Hematopoietic multipotent progenitor cell (in vitro differentiated cells): ENCODE measurements at regions not wholly inside any gene's neighbourhood (a gene's known extent, or its start where the extent isn't known, plus 50 kb on each side); places are given as distances from the start of the nearest gene placed in this dataset. TPM values are rescaled to one million over a fixed set of nuclear protein-coding genes. Genes with fewer than 3 reads are reported as not detected.

Experiments
- DNase-seq, 3 donors: peaks; one replicate each; pipeline ENCODE4 v3.0.0-alpha.2; 2011 to 2015; ENCODE audit warnings: low read depth in 2 of 3, low spot score in 2 of 3
- small RNA-seq: library from RNA; depleted of rRNA; stranded (forward); fragments of <200 nt; gene quantifications from one replicate; pipeline ENCODE3, GENCODE V24; 2012

- no peak for DNase-seq
Measured at GRCh38 chr3:182729903-182730674, 63.2 kb upstream of the ATP11B start.

GRCh38 chr3:182730675-182731042 is 62.6 kb upstream of the ATP11B start:
- DNase-seq: no peak

GRCh38 chr3:182731764-182732163 is 61.5 kb upstream of the ATP11B start:
- DNase-seq: no peak

- DNase-seq: no peak
Measured at GRCh38 chr3:182732232-182733015, 60.9 kb upstream of the ATP11B start.

- DNase-seq: no peak
Measured at GRCh38 chr3:182735672-182736071, 57.6 kb upstream of the ATP11B start.

- peak in 1 of 3 donors; percentile 18 for DNase-seq
Measured at GRCh38 chr3:182737825-182738224, 55.5 kb upstream of the ATP11B start.

- no peak for DNase-seq
Measured at GRCh38 chr3:182738583-182739411, 54.5 kb upstream of the ATP11B start.

- DNase-seq: no peak
Measured at GRCh38 chr3:182739619-182740018, 53.7 kb upstream of the ATP11B start.

GRCh38 chr3:182740710-182741109 is 52.6 kb upstream of the ATP11B start:
- DNase-seq: no peak

GRCh38 chr3:182741214-182741613 is 52.1 kb upstream of the ATP11B start:
- DNase-seq: no peak

Small RNA genes in the stretch of these regions (small RNA-seq; reads per million reads assigned to genes)
- not detected for gene RN7SKP265
